Stimulated activated CD4-positive, alpha-beta T cell treated with anti-CD3 and anti-CD28 coated beads, Interleukin-12 subunit alpha, Interleukin-12 subunit beta, amount 100 ng/mL, for 48 hours (primary cell): ENCODE measurements at regions not wholly inside any gene's neighbourhood (a gene's known extent, or its start where the extent isn't known, plus 50 kb on each side); places are given as distances from the start of the nearest gene placed in this dataset.
"Not testable (repeated sequence)": the region's sequence is repeated elsewhere in the genome, so short reads cannot be mapped to it uniquely, and the experiment has no call there.

ENCODE experiments used
- DNase-seq, 3 donors: peaks; one replicate each; pipeline ENCODE4 v3.0.0-alpha.2; 2020; ENCODE audit warnings: low read depth in 2 of 3, low spot score in 1 of 3

DNA sequence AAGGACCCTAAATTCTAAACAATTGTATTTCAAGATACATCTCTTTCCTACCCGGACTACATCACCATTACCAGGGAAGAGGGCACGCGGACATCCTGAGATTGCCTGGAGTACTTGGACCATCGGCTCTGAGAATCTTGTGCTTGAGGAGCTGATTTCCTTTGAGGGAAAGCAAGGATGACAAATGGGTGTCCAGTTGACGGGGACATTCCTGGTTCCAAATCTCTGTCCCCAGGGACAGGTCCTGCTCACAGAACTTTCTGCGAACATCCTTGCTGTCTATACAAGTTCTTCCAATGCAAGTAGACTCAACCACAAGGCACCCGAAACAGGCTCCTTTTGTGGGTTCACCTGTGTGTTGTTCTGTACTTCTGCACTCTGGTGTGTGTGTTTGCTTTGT is 289.5 kb upstream of the MYT1L start:
- DNase-seq: no peak

DNA sequence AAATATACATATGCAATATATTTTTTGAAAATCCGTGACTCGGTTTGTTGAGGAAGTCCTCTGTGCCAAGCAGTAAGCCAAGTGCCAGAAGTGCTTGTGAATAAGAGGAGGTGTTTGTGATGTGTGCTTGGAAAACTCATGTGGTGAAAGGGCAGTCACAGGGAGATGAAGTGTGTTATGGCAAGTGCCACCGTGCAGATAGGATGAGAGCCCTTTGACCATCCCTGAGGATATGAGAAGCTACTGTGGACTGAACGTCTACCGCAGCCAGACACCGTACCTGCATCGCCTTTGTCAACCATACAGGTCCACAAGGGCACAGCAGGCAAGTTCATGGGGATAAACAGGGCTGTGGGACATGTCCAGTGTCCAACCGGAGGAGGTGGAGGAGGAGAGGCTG is 288.9 kb upstream of the MYT1L start:
- DNase-seq: no peak

DNA sequence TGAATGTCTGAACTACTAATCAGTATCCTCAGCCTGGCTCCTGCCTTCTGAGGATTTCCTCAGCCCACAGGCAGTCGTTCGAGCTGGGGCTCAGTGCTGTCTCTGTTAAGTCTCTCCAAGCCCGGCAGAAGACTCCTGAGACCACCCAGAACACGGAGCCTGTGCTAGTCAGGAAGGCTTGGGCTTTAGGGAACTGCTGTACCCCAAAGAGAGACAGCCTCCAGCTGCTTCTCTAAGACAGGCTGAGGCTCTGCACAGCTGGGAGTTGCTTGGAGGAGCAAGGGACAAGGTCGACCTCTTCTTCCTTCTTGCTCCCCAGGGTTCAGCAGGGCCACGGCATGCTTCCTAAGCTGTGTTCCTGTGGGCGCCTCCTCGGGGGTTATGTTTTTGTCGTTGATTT is 283.4 kb upstream of the MYT1L start:
- no peak for DNase-seq

DNA sequence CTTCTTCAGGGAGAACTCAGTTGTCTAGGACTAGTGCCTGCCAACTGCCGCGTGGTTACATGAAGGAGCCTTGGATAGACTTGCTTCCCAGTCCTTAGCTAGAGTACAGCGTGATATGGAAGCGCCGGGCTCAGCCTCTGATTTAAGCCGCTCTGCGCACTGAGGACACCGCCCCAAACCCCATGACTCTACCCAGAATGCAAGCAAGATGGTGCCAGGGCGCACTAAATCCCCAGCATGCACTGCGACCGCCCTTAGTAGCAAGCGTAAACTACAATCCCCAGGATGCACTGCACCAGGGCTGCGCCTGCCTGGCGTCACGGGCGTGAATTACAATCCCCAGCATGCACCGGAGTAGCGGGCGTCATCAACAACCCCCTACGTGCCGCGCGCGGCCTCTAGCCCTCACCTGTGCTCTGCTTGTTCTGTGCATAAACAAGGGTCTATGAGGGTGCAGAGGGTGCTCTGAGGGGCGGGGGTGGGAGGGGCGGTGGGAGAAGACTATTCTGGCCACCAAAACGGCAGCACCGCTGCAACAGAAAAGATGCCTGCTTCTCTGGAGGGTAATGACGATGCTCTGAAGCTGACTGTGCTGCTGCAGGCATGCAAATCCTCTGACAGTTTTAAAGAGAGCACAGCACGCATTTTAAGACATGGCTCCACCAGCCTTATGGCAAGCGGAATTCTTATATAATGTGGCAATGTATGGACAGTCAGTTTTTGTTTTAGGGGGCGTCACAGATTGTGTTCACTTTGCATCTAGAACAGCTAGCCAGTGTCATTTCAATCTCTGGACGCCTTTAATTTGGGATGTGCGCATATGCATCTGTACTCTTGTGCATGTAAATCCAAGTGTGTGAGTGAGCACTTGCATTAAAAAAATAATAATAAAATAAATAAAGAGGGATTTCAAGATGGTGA is 282.5 kb upstream of the MYT1L start:
- DNase-seq: peak; percentile 79 to 84 (median 81)

DNA sequence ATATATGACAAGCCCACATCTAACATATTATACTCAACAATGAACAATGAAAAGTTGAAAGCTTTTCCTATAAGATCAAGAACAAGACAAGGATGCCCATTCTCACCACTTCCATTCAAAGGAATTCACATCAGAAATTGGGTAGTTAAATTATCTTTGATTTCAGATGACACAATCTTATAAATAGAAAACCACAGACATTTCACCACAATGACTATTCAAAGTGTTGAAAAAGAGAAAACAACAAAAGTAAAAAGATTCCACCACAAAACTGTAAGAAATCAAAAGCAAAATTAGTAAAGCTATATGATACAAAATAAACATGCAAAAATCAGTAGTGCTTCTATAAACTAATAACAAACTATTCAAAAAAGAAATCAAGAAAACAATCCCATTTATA is 279.7 kb upstream of the MYT1L start:
- DNase-seq: no peak

DNA sequence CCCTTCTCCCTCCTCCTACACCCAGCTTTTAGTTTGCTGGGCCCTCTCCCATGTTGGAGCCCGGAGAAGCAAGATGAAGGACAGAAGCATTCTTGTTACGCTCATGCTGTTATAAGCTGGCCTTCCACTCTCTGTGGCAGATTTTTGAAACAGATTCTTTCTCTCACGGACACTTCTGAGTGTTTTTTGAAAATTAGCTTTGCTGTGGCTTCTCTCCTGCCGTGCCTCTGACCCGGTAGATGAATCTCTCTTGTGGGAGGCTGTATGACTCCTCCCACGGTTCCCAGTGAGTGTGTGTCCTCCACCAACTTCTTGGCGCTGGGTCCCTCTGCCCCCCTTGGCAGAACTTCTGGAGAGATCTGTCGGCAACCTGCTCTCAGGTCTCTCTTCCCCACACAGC is 269.3 kb upstream of the MYT1L start:
- no peak for DNase-seq

DNA sequence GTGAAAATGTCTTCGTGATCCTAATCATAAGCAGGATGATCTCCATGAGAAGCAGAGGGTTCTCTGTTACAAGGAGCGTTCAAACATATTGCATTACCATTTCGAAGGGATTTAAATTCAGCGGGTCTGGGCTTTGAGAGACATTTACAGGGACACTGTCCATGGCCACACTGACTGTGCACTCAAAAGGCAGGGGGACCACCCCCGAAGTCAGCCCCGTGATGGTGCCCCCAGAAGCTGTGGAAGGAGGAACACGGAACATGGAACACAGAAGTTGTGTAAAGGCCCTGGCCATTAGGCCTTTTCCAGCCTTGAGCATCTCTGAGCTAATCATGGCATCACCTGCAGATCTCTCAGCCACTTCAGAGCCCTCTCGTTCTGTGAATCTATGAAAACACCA is 268.4 kb upstream of the MYT1L start:
- DNase-seq: no peak

DNA sequence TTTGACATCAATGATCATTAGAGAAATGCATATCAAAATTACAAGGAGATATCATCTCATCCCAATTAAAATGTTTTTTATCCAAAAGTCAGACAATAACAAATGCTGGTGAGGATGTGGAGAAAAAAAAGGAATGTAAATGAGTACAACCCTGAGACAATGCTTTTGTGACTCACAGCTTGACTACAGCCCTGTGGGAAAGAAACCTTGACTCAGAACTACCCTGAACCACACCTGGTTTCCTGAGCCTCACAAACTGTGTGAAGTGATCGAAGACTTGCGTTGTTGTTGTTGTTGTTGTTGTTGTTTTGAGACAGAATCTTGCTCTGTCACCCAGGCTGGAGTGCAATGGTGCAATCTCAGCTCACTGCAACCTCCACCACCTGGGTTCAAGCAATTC is 266.6 kb upstream of the MYT1L start:
- no peak for DNase-seq

DNA sequence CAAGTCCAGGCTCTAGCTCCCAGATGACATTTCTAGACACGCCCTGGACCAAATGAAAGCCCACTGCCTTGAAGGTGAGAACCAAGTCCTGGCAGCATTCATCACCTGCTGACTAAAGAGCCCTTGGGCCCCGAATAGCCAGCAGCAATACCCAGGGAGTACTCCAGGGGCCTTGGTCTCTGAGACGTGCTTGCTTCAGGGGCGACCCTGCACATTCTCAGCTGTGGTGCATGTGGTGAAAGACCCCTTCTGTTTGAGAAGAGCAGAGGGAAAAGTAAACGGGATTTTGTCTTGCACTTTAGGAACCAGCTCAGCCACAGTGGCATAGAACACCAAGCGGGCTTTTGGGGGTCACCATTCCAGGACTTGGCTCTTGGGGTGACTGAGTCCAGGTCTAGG is 260.5 kb upstream of the MYT1L start:
- no peak for DNase-seq

DNA sequence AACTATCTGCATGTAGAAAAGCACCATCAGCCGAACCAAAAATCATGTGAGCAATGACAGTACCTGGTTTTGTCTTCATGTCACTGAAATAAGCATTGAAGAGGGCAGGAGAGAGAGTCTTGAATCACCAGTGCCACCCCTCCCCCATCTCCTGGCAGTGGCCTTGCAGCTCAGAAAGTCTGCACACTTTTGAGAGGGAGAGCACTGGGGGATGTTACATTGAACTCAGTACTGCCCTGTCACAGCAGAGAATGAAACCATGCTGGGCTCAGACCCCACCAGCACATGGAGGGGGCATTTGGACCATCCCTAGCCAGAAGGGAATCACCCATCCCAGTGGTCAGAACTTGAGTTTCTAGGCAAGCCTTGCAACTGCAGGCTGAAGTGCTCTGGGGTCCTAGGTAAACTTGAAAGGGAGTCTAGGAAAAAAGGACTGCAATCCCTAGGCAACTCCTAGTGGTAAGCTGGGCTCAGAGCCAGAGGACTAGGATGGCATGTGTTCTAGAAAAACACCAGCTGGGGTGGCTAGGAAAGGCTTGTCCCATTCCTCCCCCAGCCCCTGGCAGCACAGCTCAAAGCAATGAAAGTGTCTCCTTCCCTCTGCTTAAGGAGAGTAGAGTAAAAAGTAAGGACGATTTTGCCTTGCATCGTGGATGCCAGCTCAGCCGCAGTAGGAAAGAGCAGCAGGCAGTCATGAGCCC is 259.9 kb upstream of the MYT1L start:
- DNase-seq: no peak

DNA sequence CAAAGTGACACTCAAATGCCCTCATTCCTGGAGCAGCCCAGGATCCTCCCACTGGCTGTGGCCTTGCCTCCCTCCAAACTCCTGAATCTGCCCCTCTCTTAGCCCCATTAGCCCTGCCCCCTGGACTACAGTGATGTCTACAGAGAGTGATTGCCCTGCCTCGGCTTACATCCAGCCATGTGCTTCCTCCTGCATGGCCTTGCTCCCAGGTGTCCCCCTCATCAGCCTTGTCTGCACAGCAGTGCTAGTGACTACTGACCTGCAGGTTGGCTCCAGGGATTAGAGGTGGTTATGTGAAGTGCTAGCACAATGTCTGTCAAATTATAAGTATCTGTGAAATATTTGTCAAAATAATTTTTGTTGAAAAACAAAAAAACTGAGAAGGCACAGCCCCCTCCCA is 259.1 kb upstream of the MYT1L start:
- no peak for DNase-seq

DNA sequence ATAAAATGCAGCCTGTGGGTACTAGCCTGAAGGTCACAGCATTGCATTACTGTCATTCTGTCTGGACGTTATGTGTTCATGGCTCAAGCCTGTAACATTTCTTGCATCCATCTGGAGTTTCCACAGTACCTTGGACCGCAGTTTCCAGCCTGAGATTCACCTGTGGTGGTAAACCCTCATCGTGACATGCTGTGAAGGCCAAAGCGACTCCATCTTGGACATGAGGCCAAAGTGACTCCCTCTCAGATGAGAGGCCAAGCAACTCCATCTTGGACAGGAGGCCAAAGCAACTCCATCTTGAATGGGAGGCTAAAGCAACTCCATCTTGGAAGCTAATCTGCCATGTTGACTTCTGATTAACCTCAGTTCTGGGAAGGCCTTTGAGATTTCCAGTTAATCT is 257.7 kb upstream of the MYT1L start:
- no peak for DNase-seq

DNA sequence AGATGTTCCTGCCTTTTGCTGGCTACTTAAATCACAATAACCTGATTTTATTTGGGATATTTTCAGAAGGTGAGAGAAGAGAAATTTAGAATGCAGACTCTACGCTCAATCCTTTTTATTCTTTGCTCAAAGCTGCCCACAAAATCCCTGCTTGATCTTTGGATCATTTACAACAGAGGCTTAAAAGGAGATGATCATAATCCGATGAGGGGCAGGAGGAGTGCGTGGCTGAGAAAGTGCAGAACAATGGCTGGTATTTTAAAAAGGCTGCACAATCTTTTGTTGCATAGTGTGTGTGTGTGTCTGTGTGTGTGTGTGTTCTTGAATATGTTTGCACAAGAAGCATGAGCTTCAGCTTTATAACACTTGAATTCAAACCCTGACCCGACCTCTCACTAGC is 256.3 kb upstream of the MYT1L start:
- DNase-seq: no peak

DNA sequence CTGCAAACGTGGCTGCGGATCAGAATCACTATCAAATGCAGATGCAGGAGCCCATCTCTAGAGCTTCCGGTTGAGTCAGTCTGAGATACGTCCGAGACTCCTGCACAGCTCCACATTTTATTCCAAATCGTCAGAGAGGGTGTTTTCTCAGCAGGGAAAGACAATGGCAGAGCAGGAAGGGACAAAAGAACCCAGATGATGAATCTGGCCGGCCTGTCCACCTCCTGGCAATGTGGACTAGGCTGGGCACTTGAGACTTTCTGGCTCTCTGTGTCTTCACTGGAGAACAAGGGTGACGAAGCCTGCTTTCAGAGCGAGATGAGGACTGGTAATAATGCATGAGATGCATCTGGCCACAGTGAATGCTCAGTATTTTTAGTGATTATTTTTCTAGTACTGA is 255.9 kb upstream of the MYT1L start:
- DNase-seq: no peak

DNA sequence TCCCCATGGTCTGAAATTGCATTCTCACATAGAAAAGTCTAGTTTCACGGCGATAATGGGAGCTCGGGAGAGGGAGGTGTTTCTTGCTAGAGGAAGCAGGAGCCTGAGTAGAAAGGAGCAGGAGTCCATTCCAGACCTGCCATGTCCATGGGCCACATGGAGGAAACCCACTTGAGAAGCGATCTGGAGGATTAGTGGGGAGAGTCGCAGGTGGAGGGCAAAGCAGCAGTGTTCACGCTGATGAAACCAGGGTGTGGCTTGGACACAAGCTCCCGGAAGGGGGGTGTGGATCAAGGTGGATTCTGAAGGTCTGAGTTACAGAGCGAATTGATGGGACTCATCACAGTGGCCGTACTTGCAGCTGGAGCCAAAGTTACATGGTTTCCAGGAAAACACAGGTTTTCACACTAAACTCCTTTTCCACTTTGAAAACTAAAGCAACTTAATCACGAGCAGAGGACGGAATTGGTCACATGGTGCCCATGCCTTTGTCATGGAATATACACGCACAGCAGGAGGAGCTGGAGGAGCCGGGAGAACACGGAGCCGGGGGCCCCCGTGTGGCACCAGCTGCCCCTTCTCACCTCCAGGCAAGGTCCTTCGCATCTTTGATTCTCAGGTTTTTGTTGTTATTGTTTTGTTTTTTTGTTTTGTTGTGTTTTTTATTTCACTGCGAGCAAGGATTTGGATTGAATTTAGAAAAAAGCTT is 255.1 kb upstream of the MYT1L start:
- no peak for DNase-seq

DNA sequence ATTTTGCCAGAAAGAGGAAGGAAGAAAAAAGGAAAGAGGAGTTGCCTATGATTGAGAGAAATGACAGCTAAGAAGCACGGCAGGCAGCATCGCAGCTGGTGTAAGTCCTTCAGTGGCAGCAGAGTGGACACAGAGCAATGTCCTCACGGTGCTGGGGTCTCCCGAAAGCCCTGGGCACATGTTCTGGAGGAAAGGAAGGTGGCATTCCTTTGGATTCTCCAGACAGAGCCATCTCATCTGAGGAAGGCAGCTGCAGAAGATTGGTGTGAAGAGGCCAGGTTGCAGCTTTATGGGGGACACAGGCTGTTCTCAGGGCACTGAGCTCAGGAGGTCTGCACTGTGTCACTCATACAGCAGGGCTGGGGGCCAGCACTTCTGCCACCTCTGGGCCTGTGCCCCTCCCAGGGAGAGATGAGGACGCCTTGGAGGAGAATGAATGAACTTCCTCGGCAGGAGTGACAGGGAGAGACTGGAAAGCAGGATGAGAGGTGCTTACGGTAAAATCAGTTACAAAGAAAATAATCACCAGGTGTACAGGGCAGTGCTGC is 252.0 kb upstream of the MYT1L start:
- DNase-seq: no peak

DNA sequence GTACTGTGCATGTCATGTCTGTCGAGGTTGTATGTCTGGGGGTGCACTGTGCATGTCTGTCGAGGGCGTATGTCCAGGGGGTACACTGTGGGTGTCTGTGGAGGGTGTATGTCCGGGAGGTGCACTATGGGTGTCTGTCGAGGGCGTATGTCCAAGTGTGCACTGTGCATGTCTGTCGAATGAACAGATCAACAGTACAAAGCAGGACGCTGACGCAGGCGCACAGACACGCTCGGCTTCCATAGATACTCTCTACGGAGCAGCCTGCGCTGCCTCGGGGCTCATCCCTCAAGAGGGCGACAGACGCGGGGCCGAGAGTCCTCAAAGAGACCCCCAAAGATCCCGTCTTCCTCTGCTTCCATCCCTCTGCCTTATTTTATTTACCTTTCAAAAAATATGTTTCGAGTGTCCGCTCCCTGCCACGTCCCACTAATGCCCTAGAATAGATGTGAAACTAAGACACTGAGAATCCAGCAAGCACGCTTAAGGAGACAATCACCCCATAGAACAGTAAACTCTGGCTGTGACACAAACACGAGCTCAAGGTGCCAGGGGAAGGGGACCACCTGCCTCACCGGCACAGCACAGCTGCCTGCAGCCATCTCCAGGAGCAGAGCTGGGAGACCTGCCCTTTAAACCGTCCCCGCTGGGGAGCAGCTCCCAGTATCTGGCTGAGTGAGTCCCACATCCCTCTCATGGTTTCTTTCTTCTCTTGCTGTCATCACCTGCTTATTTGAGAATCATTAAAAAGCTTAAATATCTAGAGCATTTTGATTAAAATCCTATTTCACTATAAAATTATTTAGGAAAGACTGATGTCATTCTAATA is 250.5 kb upstream of the MYT1L start:
- DNase-seq: no peak

DNA sequence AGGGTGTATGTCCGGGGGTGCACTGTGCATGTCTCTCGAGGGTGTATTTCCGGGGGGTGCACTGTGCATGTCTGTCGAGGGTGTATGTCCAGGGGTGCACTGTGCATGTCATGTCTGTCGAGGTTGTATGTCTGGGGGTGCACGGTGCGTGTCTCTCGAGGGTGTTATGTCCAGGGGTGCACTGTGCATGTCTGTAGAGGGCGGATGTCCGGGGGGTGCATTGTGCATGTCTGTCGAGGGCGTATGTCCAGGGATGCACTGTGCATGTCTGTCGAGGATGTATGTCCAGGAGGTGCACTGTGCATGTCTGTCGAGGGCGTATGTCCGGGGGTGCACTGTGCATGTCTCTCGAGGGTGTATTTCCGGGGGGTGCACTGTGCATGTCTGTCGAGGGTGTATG is 249.8 kb upstream of the MYT1L start:
- DNase-seq: not testable (repeated sequence)

DNA sequence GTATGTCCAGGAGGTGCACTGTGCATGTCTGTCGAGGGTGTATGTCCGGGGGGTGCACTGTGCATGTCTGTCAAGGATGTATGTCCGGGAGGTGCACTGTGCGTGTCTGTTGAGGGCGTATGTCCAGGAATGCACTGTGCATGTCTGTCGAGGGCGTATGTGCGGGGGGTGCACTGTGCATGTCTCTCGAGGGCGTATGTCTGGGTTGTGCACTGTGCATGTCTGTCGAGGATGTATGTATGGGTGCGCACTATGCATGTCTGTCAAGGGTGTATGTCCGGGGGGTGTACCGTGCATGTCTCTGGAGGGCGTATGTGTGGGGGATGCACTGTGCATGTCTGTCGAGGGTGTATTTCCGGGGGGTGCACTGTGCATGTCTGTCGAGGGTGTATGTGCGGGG is 249.3 kb upstream of the MYT1L start:
- no peak for DNase-seq

DNA sequence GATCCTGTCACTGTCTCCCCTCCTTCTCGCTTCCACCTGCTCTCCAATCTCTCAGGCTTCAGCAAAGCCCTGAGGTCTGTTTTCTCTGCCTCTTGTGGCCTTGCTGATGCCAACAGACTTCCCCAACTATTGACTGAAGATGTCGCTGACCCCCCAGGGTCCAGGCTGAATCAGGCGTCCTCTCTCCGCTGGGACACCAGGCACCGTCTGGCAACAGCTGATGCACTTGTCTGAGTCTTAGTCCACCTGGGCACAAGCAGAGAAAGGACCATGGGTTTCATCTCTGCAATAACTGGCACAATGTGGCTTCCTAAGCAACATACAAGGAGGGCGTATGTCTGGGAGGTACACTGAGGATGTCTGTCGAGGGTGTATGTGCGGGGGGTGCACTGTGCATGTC is 248.7 kb upstream of the MYT1L start:
- no peak for DNase-seq

DNA sequence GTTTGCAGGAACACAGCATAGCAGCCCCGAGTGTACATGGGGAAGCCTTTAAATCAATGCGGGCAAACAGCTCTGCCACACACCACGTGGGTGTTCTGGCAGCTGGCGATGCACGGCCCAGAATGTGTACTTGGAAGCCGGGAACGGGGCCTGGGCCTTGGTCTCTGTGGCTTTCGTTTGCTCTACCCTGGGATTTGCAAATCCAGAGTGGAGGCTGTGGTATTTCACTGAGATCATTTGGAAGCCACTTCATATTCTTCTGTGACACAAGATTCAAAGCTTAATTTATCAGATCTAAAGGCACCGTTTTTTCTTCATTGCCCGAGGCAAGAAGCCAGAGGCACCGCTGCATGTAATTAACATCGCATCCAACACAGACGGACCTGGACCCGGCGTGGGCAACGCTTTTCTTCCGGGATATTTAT is 246.3 kb upstream of the MYT1L start:
- DNase-seq: no peak
